T-cell (primary cell): ENCODE measurements at regions not wholly inside any gene's neighbourhood (a gene's known extent, or its start where the extent isn't known, plus 50 kb on each side); places are given as distances from the start of the nearest gene placed in this dataset.

Source experiments
- ATAC-seq, 4 experiments: fragments of 200-7000 bp in 3 of 4; fragments of 150-1000 bp in 1 of 4; cut with Tn5 transposase; replicated peaks in 1 of 4; 1 replicate in 3 of 4; 2 replicates in 1 of 4; pipeline ENCODE4 v1.10.0; 2021; ENCODE audit warnings: moderate library complexity in 3 of 4, mild to moderate bottlenecking in 2 of 4, moderate number of reproducible peaks in 1 of 4
- CTCF ChIA-PET, 2 donors: fragments of 300-600 bp; sonication (Branson Sonifier 250); formaldehyde crosslinking; loops; one replicate each; lab custom pipeline; 2022; ENCODE audit warnings: antibody characterized with exemption in 2 of 2; lab: Charles Lee
- POLR2A ChIA-PET, 2 donors: fragments of 300-600 bp; sonication (Branson Sonifier 250); formaldehyde crosslinking; loops; one replicate each; lab custom pipeline; 2022; ENCODE audit warnings: antibody characterized with exemption in 2 of 2; lab: Charles Lee
- DNase-seq, 35 experiments: peaks; one replicate each; pipeline versions ENCODE4 v3.0.0 to v3.0.0-alpha.2; 2013 to 2023
- H3K27ac ChIP-seq: one replicate; pipeline ENCODE4 v1.5.1; 2013; ENCODE audit warnings: low read length
- H3K27me3 ChIP-seq, 2 experiments: replicated peaks in 1 of 2; 1 replicate in 1 of 2; 2 replicates in 1 of 2; pipeline versions ENCODE4 v1.6.1 to v1.7.0; 2013; ENCODE audit warnings: low read length in 1 of 2, mixed read lengths in 1 of 2; ENCODE audit not compliant: control insufficient read depth in 2 of 2, insufficient read depth in 2 of 2; ENCODE audit errors: extremely low read depth in 1 of 2
- H3K36me3 ChIP-seq, 2 donors: 1 replicate in 1 of 2; 2 replicates in 1 of 2; pipeline versions ENCODE4 v1.6.1 to v1.7.0; 2013; ENCODE audit warnings: low read length in 1 of 2; ENCODE audit not compliant: control insufficient read depth in 2 of 2, insufficient read depth in 1 of 2; ENCODE audit errors: extremely low read depth in 1 of 2
- H3K4me1 ChIP-seq, 2 experiments: 1 replicate in 1 of 2; 2 replicates in 1 of 2; pipeline versions ENCODE4 v1.6.1 to v1.7.0; 2013; ENCODE audit warnings: low read length in 2 of 2, mixed read lengths in 1 of 2; ENCODE audit not compliant: insufficient read depth in 2 of 2, control insufficient read depth in 1 of 2; ENCODE audit errors: extremely low read depth in 1 of 2
- H3K4me3 ChIP-seq, 2 donors: 1 replicate in 1 of 2; 2 replicates in 1 of 2; pipeline versions ENCODE4 v1.5.1 to v1.7.0; 2013; ENCODE audit warnings: mild to moderate bottlenecking in 2 of 2, low read length in 1 of 2, moderate library complexity in 1 of 2; ENCODE audit not compliant: control insufficient read depth in 1 of 2; ENCODE audit errors: extremely low read depth in 1 of 2
- H3K9me3 ChIP-seq: 2 replicates; pipeline ENCODE4 v1.7.0; 2013
- H3K27ac Mint-ChIP-seq, 2 donors: one replicate each; pipeline ENCODE4 v1.8.0; 2020 to 2021; ENCODE audit warnings: mild to moderate bottlenecking in 2 of 2, mixed read lengths in 2 of 2
- H3K27me3 Mint-ChIP-seq, 2 donors: one replicate each; pipeline ENCODE4 v1.8.0; 2021 to 2022; ENCODE audit warnings: mixed read lengths in 2 of 2
- H3K36me3 Mint-ChIP-seq: one replicate; pipeline ENCODE4 v1.8.0; 2021; ENCODE audit warnings: mixed read lengths
- H3K4me1 Mint-ChIP-seq, 3 donors: one replicate each; pipeline ENCODE4 v1.8.0; 2020 to 2022; ENCODE audit warnings: mixed read lengths in 3 of 3, mild to moderate bottlenecking in 1 of 3
- H3K4me3 Mint-ChIP-seq, 3 donors: one replicate each; pipeline ENCODE4 v1.8.0; 2020 to 2022; ENCODE audit warnings: mild to moderate bottlenecking in 3 of 3, mixed read lengths in 3 of 3, moderate library complexity in 3 of 3
- H3K9me3 Mint-ChIP-seq, 3 donors: one replicate each; pipeline ENCODE4 v1.8.0; 2020 to 2022; ENCODE audit warnings: mixed read lengths in 3 of 3
- WGBS: methylation state at CpG from one replicate; pipeline ENCODE4 v1.1.5; 2013; ENCODE audit warnings: missing lambda C conversion rate; ENCODE audit not compliant: insufficient coverage; 5-methylcytosine and 5-hydroxymethylcytosine counted together

- WGBS, result 14% methylated on average over 6 of the region's 10 CpGs
- ATAC-seq (peak; percentile 48 to 75 (median 73)), DNase-seq (peak in 8 of 35 experiments; percentile 12 to 47 (median 20))
- peaks cover 61 to 74% (median 70%) of the 10 kb centered on the region in 3 donors for H3K4me1 Mint-ChIP-seq
- Histone ChIP-seq H3K4me3 (peak overlapping the region in 1 of 2 donors; percentile 32), H3K9me3 (no peaks in the 10 kb centered on the region), H3K27ac (no peak overlapping the region), H3K36me3 (peaks cover 0 to 9% of the 10 kb centered on the region in 2 donors), H3K27me3 (no peaks in the 10 kb centered on the region), H3K4me1 (peaks cover 33 to 37% of the 10 kb centered on the region in 2 experiments)
- H3K9me3 Mint-ChIP-seq, result no peaks in the 10 kb centered on the region
- peak overlapping the region; percentile 55 to 86 for H3K27ac Mint-ChIP-seq
- CTCF ChIA-PET, result interaction anchor here in 1 of 2 donors (0.6 to 0.7 kb wide), 2 partner anchors 21 to 1673 kb away, joined by 3 read pairs; no protein-coding TSS in a partner anchor
- no peak overlapping the region for H3K4me3 Mint-ChIP-seq
- POLR2A ChIA-PET, result interaction anchor here in 1 of 2 donors (0.6 kb wide), 1 partner anchor 221 kb away, joined by 4 read pairs; no protein-coding TSS in a partner anchor
- no peaks in the 10 kb centered on the region for H3K27me3 Mint-ChIP-seq
- H3K36me3 Mint-ChIP-seq, result peaks cover 9% of the 10 kb centered on the region
Observed at GRCh38 chr3:56894881-56895431, 93.2 kb upstream of the ARHGEF3 start.

- Mint-ChIP-seq H3K27ac (peak overlapping the region; percentile 69 to 81), H3K9me3 (no peaks in the 10 kb centered on the region), H3K4me3 (peak overlapping the region; percentile 31 to 80 (median 56)), H3K36me3 (no peaks in the 10 kb centered on the region), H3K27me3 (no peaks in the 10 kb centered on the region), H3K4me1 (peaks cover 79 to 86% (median 84%) of the 10 kb centered on the region in 3 donors)
- H3K27me3 ChIP-seq, result no peaks in the 10 kb centered on the region
- ChIA-PET CTCF (interaction anchor here in 1 of 2 donors (0.6 to 0.7 kb wide), 2 partner anchors 18 to 21 kb away, joined by 3 to 5 read pairs; no protein-coding TSS in a partner anchor), POLR2A (interaction anchor here (0.6 to 0.7 kb wide), 5 partner anchors 12 to 33 kb away, joined by 3 to 7 read pairs (median 5); no protein-coding TSS in a partner anchor)
- ATAC-seq (peak; percentile 48 to 65 (median 51)), DNase-seq (peak in 17 of 35 experiments; percentile 5 to 62 (median 15))
- H3K36me3 ChIP-seq, result no peaks in the 10 kb centered on the region
- 71% methylated on average over 4 of the region's 8 CpGs for WGBS
- no peaks in the 10 kb centered on the region for H3K9me3 ChIP-seq
- peak overlapping the region in 1 of 2 donors; percentile 36 for H3K4me3 ChIP-seq
- H3K27ac ChIP-seq, result no peak overlapping the region
- H3K4me1 ChIP-seq, result peaks cover 47 to 71% of the 10 kb centered on the region in 2 experiments
Observed at GRCh38 chr3:56890448-56891091, 88.8 kb upstream of the ARHGEF3 start.

- 94% methylated on average over 4 of the region's 7 CpGs for WGBS
- Mint-ChIP-seq H3K36me3 (no peaks in the 10 kb centered on the region), H3K4me3 (peak overlapping the region in 1 of 3 donors; percentile 79)
Observed at GRCh38 chr3:56889131-56889530, 87.4 kb upstream of the ARHGEF3 start.

GRCh38 chr3:56887402-56888025, 85.8 kb upstream of the ARHGEF3 start:
- Mint-ChIP-seq H3K27me3 (no peaks in the 10 kb centered on the region), H3K9me3 (no peaks in the 10 kb centered on the region), H3K36me3 (no peaks in the 10 kb centered on the region), H3K4me3 (peak overlapping the region; percentile 18 to 79 (median 57)), H3K27ac (peak overlapping the region; percentile 76 to 83), H3K4me1 (peaks cover 74 to 90% (median 87%) of the 10 kb centered on the region in 3 donors)
- Histone ChIP-seq H3K4me1 (peaks cover 38 to 56% of the 10 kb centered on the region in 2 experiments), H3K4me3 (no peak overlapping the region), H3K27ac (peak overlapping the region; percentile 42), H3K36me3 (no peaks in the 10 kb centered on the region), H3K9me3 (no peaks in the 10 kb centered on the region), H3K27me3 (no peaks in the 10 kb centered on the region)
- ChIA-PET POLR2A (interaction anchor here in 1 of 2 donors (0.6 kb wide), 4 partner anchors 30 to 552 kb away, joined by 3 to 4 read pairs (median 4); no protein-coding TSS in a partner anchor), CTCF (interaction anchor here (0.6 kb wide), 2 partner anchors 32 to 84 kb away, joined by 3 read pairs; no protein-coding TSS in a partner anchor)
- 0% methylated on average over 1 of the region's 2 CpGs for WGBS
- DNase-seq, result peak in 18 of 35 experiments; percentile 2 to 48 (median 12)
- ATAC-seq, result peak; percentile 64 to 79 (median 74)

More at GRCh38 chr3:56889131-56889530, 87.4 kb upstream of the ARHGEF3 start:
- Histone ChIP-seq H3K27ac (no peak overlapping the region), H3K9me3 (no peaks in the 10 kb centered on the region), H3K27me3 (no peaks in the 10 kb centered on the region), H3K36me3 (no peaks in the 10 kb centered on the region), H3K4me3 (no peak overlapping the region), H3K4me1 (peaks cover 40 to 58% of the 10 kb centered on the region in 2 experiments)
- ATAC-seq, result no peak
- no peaks in the 10 kb centered on the region for H3K9me3 Mint-ChIP-seq
- peaks cover 78 to 88% (median 87%) of the 10 kb centered on the region in 3 donors for H3K4me1 Mint-ChIP-seq
- DNase-seq, result no peak
- no peaks in the 10 kb centered on the region for H3K27me3 Mint-ChIP-seq
- ChIA-PET POLR2A (no interaction called here), CTCF (no interaction called here)
- H3K27ac Mint-ChIP-seq, result peak overlapping the region; percentile 65 to 76

- H3K9me3 Mint-ChIP-seq, result no peaks in the 10 kb centered on the region
- H3K27me3 ChIP-seq, result no peaks in the 10 kb centered on the region
- no peaks in the 10 kb centered on the region for H3K9me3 ChIP-seq
- 80% methylated on average over 1 of the region's 6 CpGs for WGBS
- no peaks in the 10 kb centered on the region for H3K27me3 Mint-ChIP-seq
- DNase-seq (no peak), ATAC-seq (no peak)
- POLR2A ChIA-PET, result interaction anchor here in 1 of 2 donors (0.7 kb wide), 1 partner anchor 29 kb away, joined by 3 read pairs; no protein-coding TSS in a partner anchor
- peak overlapping the region; percentile 76 to 83 for H3K27ac Mint-ChIP-seq
- H3K4me3 Mint-ChIP-seq, result peak overlapping the region in 2 of 3 donors; percentile 1 to 79
- H3K27ac ChIP-seq, result peak overlapping the region; percentile 3
- CTCF ChIA-PET, result interaction anchor here (0.6 to 1.0 kb wide), 3 partner anchors 74 to 198 kb away, joined by 3 to 11 read pairs (median 8); no protein-coding TSS in a partner anchor
- peaks cover 32 to 52% of the 10 kb centered on the region in 2 experiments for H3K4me1 ChIP-seq
- peaks cover 69 to 87% (median 84%) of the 10 kb centered on the region in 3 donors for H3K4me1 Mint-ChIP-seq
- no peak overlapping the region for H3K4me3 ChIP-seq
- peaks cover 0 to 9% of the 10 kb centered on the region in 2 donors for H3K36me3 ChIP-seq
- peaks cover 7% of the 10 kb centered on the region for H3K36me3 Mint-ChIP-seq
Observed at GRCh38 chr3:56886314-56886713, 84.6 kb upstream of the ARHGEF3 start.
